HEK293 (cell line): ENCODE measurements at regions not wholly inside any gene's neighbourhood (a gene's known extent, or its start where the extent isn't known, plus 50 kb on each side); places are given as distances from the start of the nearest gene placed in this dataset.

Experiments
- CTCF ChIA-PET: fragments of 350-600 bp; formaldehyde crosslinking; extraction: SDS; loops from one replicate; lab custom pipeline; 2021; ENCODE audit warnings: antibody characterized with exemption; lab: Yijun Ruan, JAX
- POLR2A ChIA-PET: fragments of 300-600 bp; formaldehyde crosslinking; extraction: SDS; loops from one replicate; lab custom pipeline; 2020; ENCODE audit warnings: antibody characterized with exemption, inconsistent platforms; lab: Yijun Ruan, JAX
- H3K27ac ChIP-seq: fragments of 200-500 bp; sonication (Bioruptor generic); 2 replicates; pipeline ENCODE4 v1.5.1; 2014; ENCODE audit warnings: low read depth, low read length, control low read depth, inconsistent platforms; ENCODE audit errors: extremely low read depth
- H3K36me3 ChIP-seq, 2 experiments: fragments of 200-500 bp in 1 of 2; sonication (Bioruptor generic) in 1 of 2; 1 replicate in 1 of 2; 2 replicates in 1 of 2; pipeline ENCODE4 v1.5.1; 2014 to 2017; ENCODE audit warnings: inconsistent platforms in 2 of 2, low read length in 2 of 2; ENCODE audit not compliant: control insufficient read depth in 2 of 2, insufficient read depth in 1 of 2
- H3K4me1 ChIP-seq: fragments of 200-500 bp; sonication (Bioruptor generic); 2 replicates; pipeline ENCODE4 v1.5.1; 2014; ENCODE audit warnings: mild to moderate bottlenecking, low read length, inconsistent platforms; ENCODE audit not compliant: control insufficient read depth, insufficient read depth
- H3K4me3 ChIP-seq: 2 replicates; pipeline ENCODE4 v1.5.1; 2011; ENCODE audit warnings: low read depth, mild to moderate bottlenecking, control low read depth, low read length, moderate library complexity
- H3K9me3 ChIP-seq: fragments of 200-500 bp; sonication (Bioruptor generic); 2 replicates; pipeline ENCODE4 v1.5.1; 2014; ENCODE audit warnings: low read depth, low read length, inconsistent platforms; ENCODE audit not compliant: control insufficient read depth, insufficient read depth
- BCL11B ChIP-seq: fragments of 450-650 bp; formaldehyde crosslinking; IDR thresholded peaks from 2 replicates; pipeline ENCODE4 v1.5.1; 2016; ENCODE audit warnings: low read depth, missing biosample characterization, missing genetic modification characterization
- KLF7 ChIP-seq: fragments of 450-650 bp; formaldehyde crosslinking; IDR thresholded peaks from 2 replicates; pipeline ENCODE4 v1.5.1; 2016; ENCODE audit warnings: missing biosample characterization, missing genetic modification characterization, borderline replicate concordance
- OSR2 ChIP-seq: fragments of 450-650 bp; formaldehyde crosslinking; IDR thresholded peaks from 2 replicates; pipeline ENCODE4 v1.5.1; 2016; ENCODE audit warnings: missing biosample characterization, missing genetic modification characterization
- PRDM10 ChIP-seq: fragments of 450-650 bp; formaldehyde crosslinking; IDR thresholded peaks from 2 replicates; pipeline ENCODE4 v1.5.1; 2016; ENCODE audit warnings: missing biosample characterization, missing genetic modification characterization
- PRDM6 ChIP-seq: fragments of 450-650 bp; formaldehyde crosslinking; IDR thresholded peaks from 2 replicates; pipeline ENCODE4 v1.5.1; 2017; ENCODE audit warnings: missing biosample characterization, missing genetic modification characterization
- SP2 ChIP-seq: fragments of 450-650 bp; formaldehyde crosslinking; IDR thresholded peaks from 2 replicates; pipeline ENCODE4 v1.5.1; 2016; ENCODE audit warnings: missing biosample characterization, missing genetic modification characterization
- TCF7L2 ChIP-seq: IDR thresholded peaks from 2 replicates; pipeline ENCODE4 v1.6.1; 2011; ENCODE audit warnings: low read depth, mild to moderate bottlenecking, inconsistent platforms, low read length, moderate library complexity, borderline replicate concordance
- TRIM28 ChIP-seq: IDR thresholded peaks from 2 replicates; pipeline ENCODE4 v1.6.1; 2011; ENCODE audit warnings: low read length, control low read depth, borderline replicate concordance
- ZBTB1 ChIP-seq: fragments of 450-650 bp; formaldehyde crosslinking; IDR thresholded peaks from 2 replicates; pipeline ENCODE4 v1.5.1; 2016; ENCODE audit warnings: missing biosample characterization, missing genetic modification characterization
- ZBTB17 ChIP-seq: fragments of 450-650 bp; formaldehyde crosslinking; IDR thresholded peaks from 2 replicates; pipeline ENCODE4 v1.5.1; 2016; ENCODE audit warnings: missing biosample characterization, missing genetic modification characterization
- ZBTB48 ChIP-seq: fragments of 450-650 bp; formaldehyde crosslinking; IDR thresholded peaks from 2 replicates; pipeline ENCODE4 v1.5.1; 2016; ENCODE audit warnings: missing biosample characterization, missing genetic modification characterization
- ZNF112 ChIP-seq: fragments of 450-650 bp; formaldehyde crosslinking; IDR thresholded peaks from 2 replicates; pipeline ENCODE4 v1.5.0; 2017; ENCODE audit warnings: missing biosample characterization, missing genetic modification characterization
- ZNF211 ChIP-seq: fragments of 450-650 bp; formaldehyde crosslinking; IDR thresholded peaks from 2 replicates; pipeline ENCODE4 v1.5.1; 2016; ENCODE audit warnings: low read depth, missing biosample characterization, missing genetic modification characterization
- ZNF292 ChIP-seq: fragments of 450-650 bp; formaldehyde crosslinking; IDR thresholded peaks from 2 replicates; pipeline ENCODE4 v1.5.1; 2016; ENCODE audit warnings: low read depth, missing biosample characterization, missing genetic modification characterization, borderline replicate concordance
- ZNF362 ChIP-seq: fragments of 450-650 bp; formaldehyde crosslinking; IDR thresholded peaks from 2 replicates; pipeline ENCODE4 v1.5.1; 2016; ENCODE audit warnings: missing biosample characterization, missing genetic modification characterization
- ZNF449 ChIP-seq: fragments of 450-650 bp; formaldehyde crosslinking; IDR thresholded peaks from 2 replicates; pipeline ENCODE4 v1.5.1; 2017; ENCODE audit warnings: missing biosample characterization, mild to moderate bottlenecking, missing genetic modification characterization, moderate library complexity
- ZNF530 ChIP-seq: fragments of 450-650 bp; formaldehyde crosslinking; IDR thresholded peaks from 2 replicates; pipeline ENCODE4 v1.5.1; 2016; ENCODE audit warnings: low read depth, missing biosample characterization, missing genetic modification characterization
- ZNF610 ChIP-seq: fragments of 450-650 bp; formaldehyde crosslinking; IDR thresholded peaks from 2 replicates; pipeline ENCODE4 v1.5.1; 2016; ENCODE audit warnings: missing biosample characterization, missing genetic modification characterization, borderline replicate concordance
- ZNF629 ChIP-seq: fragments of 450-650 bp; formaldehyde crosslinking; IDR thresholded peaks from 2 replicates; pipeline ENCODE4 v1.5.1; 2017; ENCODE audit warnings: missing biosample characterization, missing genetic modification characterization
- ZNF660 ChIP-seq: fragments of 450-650 bp; IDR thresholded peaks from 2 replicates; pipeline ENCODE4 v1.5.1; 2018; ENCODE audit warnings: missing biosample characterization, mild to moderate bottlenecking, missing genetic modification characterization
- ZNF837 ChIP-seq: fragments of 450-650 bp; formaldehyde crosslinking; IDR thresholded peaks from 2 replicates; pipeline ENCODE4 v1.5.1; 2016; ENCODE audit warnings: missing biosample characterization, missing genetic modification characterization
- ZSCAN30 ChIP-seq: fragments of 450-650 bp; IDR thresholded peaks from 2 replicates; pipeline ENCODE4 v1.5.1; 2018; ENCODE audit warnings: missing biosample characterization, mild to moderate bottlenecking, missing genetic modification characterization, moderate library complexity

- TF ChIP-seq PRDM10 (tag by site-specific recombination) (0 out of 2 replicates have a peak, but pooled peaks have one; percentile 10), TRIM28 (peak; percentile 45; the same call in 1 of the 2 replicates), ZBTB48 (tag by site-specific recombination) (no peak), ZBTB17 (tag by site-specific recombination) (peak; percentile 35; the same call in 1 of the 2 replicates), ZBTB1 (no peak), PRDM6 (tag by site-specific recombination) (no peak), ZNF660 (0 out of 2 replicates have a peak, but pooled peaks have one; percentile 16), ZNF629 (no peak)
- TF ChIP-seq, all 188 proteins: peak for 10
These were observed 329.2 kb downstream of the TGFB2 start (continued) for GRCh38 chr1:218674280-218674773.

GRCh38 chr1:218677026-218677425, 331.9 kb downstream of the TGFB2 start:
- TF ChIP-seq ZNF449 (tag by site-specific recombination) (peak; percentile 85), ZSCAN30 (no peak)
- TF ChIP-seq, all 188 proteins: peak for 1
- Histone ChIP-seq H3K4me3 (no peak overlapping the region), H3K36me3 (no peaks in the 10 kb centered on the region), H3K9me3 (no peaks in the 10 kb centered on the region), H3K4me1 (no peaks in the 10 kb centered on the region), H3K27ac (no peak overlapping the region)
- ChIA-PET POLR2A (no interaction called here), CTCF (interaction anchor here (0.6 to 0.7 kb wide), 3 partner anchors 37 to 490 kb away, joined by 3 to 4 read pairs (median 3); no protein-coding TSS in a partner anchor)

GRCh38 chr1:218679391-218679790, 334.3 kb downstream of the TGFB2 start:
- no peak overlapping the region for H3K27ac ChIP-seq
- no peak overlapping the region for H3K4me3 ChIP-seq
- H3K4me1 ChIP-seq: peaks cover 3% of the 10 kb centered on the region; the same call in 1 of the 2 replicates
- ChIA-PET CTCF (interaction anchor here (0.6 to 1.2 kb wide), 8 partner anchors 9 to 710 kb away, joined by 3 to 6 read pairs (median 4); no protein-coding TSS in a partner anchor), POLR2A (no interaction called here)
- no peaks in the 10 kb centered on the region for H3K36me3 ChIP-seq
- H3K9me3 ChIP-seq: no peaks in the 10 kb centered on the region
- TF ChIP-seq ZNF837 (tag by site-specific recombination): no peak
- TF ChIP-seq PRDM10 (tag by site-specific recombination): no peak
- TF ChIP-seq BCL11B (tag by site-specific recombination): no peak
- TF ChIP-seq ZNF530 (tag by site-specific recombination): no peak
- TF ChIP-seq ZNF362 (tag by site-specific recombination): no peak
- no peak for TF ChIP-seq SP2
- TF ChIP-seq OSR2 (tag by site-specific recombination): no peak
- TF ChIP-seq ZNF211 (tag by site-specific recombination): no peak
- TF ChIP-seq KLF7 (tag by site-specific recombination): no peak
- TF ChIP-seq ZNF292 (tag by site-specific recombination): no peak
- TF ChIP-seq ZNF112: no peak
- no peak for TF ChIP-seq TCF7L2
- no peak for TF ChIP-seq ZNF610 (tag by site-specific recombination)
